Neural progenitor cell (in vitro differentiated cells): ENCODE measurements at regions not wholly inside any gene's neighbourhood (a gene's known extent, or its start where the extent isn't known, plus 50 kb on each side); places are given as distances from the start of the nearest gene placed in this dataset.

Experiments
- CTCF ChIP-seq: fragments of 200-600 bp; sonication (generic); IDR thresholded peaks from 2 replicates; pipeline ENCODE4 v1.5.1; 2017; ENCODE audit warnings: antibody characterized with exemption, mild to moderate bottlenecking
- EZH2 ChIP-seq: fragments of 200-600 bp; sonication (generic); IDR thresholded peaks from 2 replicates; pipeline ENCODE4 v1.6.1; 2017; ENCODE audit warnings: antibody characterized with exemption, mild to moderate bottlenecking, moderate library complexity

DNA sequence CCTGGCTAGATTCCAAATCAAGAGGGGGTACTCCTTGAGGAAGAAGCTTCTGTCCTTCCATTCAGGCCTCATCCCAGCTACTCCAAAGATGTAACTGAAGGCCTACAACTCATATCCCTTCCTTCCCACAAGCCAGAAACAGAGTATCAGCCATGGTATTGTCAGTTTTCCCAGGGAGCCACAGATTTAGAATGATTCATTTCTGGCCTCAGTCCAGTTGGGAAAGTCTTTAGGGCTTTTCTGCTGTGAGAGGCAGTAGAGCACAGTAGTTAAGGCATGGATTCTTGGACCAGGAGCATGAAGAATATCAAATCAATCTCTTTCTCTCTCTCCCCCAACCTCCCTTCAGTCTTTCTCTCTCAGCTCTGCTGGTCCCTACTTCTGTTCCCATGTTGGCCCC, 505.0 kb downstream of the BCOR start:
- no peak for TF ChIP-seq CTCF
- no peak for TF ChIP-seq EZH2
